Liver (tissue), 8 donors: ENCODE measurements at regions not wholly inside any gene's neighbourhood (a gene's known extent, or its start where the extent isn't known, plus 50 kb on each side); places are given as distances from the start of the nearest gene placed in this dataset.
A peak's percentile ranks its signal among the peaks of the same experiment; 100 is the strongest.

Experiments used
- DNase-seq: peaks from one replicate; pipeline ENCODE4 v3.0.0-alpha.2; 2017; ENCODE audit warnings: low spot score
- H3K27ac ChIP-seq, 2 donors: one replicate each; pipeline ENCODE4 v1.7.0; 2013; ENCODE audit warnings: inconsistent platforms in 2 of 2, low read length in 2 of 2, control low read depth in 1 of 2, low read depth in 1 of 2, mild to moderate bottlenecking in 1 of 2
- H3K27me3 ChIP-seq, 4 donors: one replicate each; pipeline versions ENCODE4 v1.6.1 to v1.7.0; 2013; ENCODE audit warnings: low read length in 3 of 4, inconsistent platforms in 1 of 4, mild to moderate bottlenecking in 1 of 4, moderate library complexity in 1 of 4; ENCODE audit not compliant: control insufficient read depth in 4 of 4, insufficient read depth in 4 of 4
- H3K36me3 ChIP-seq, 4 donors: one replicate each; pipeline versions ENCODE4 v1.6.1 to v1.7.0; 2013; ENCODE audit warnings: low read length in 3 of 4, mild to moderate bottlenecking in 3 of 4, low read depth in 1 of 4, moderate library complexity in 1 of 4; ENCODE audit not compliant: control insufficient read depth in 4 of 4, insufficient read depth in 3 of 4
- H3K4me1 ChIP-seq, 4 donors: one replicate each; pipeline versions ENCODE4 v1.6.1 to v1.7.0; 2013; ENCODE audit warnings: low read length in 3 of 4, mild to moderate bottlenecking in 3 of 4, moderate library complexity in 1 of 4; ENCODE audit not compliant: control insufficient read depth in 4 of 4, insufficient read depth in 4 of 4
- H3K4me3 ChIP-seq, 3 donors: one replicate each; pipeline versions ENCODE4 v1.6.1 to v1.7.0; 2013; ENCODE audit warnings: low read length in 3 of 3, control low read depth in 1 of 3, low read depth in 1 of 3, mild to moderate bottlenecking in 1 of 3
- H3K9ac ChIP-seq, 2 donors: one replicate each; pipeline ENCODE4 v1.7.0; 2013; ENCODE audit warnings: low read length in 2 of 2, mild to moderate bottlenecking in 2 of 2, moderate library complexity in 2 of 2, control low read depth in 1 of 2, low read depth in 1 of 2
- H3K9me3 ChIP-seq, 4 donors: one replicate each; pipeline versions ENCODE4 v1.6.1 to v1.7.0; 2013; ENCODE audit warnings: low read length in 3 of 4; ENCODE audit not compliant: control insufficient read depth in 4 of 4
- CTCF ChIP-seq: fragments of 150-350 bp; IDR thresholded peaks from 2 replicates; pipeline ENCODE4 v1.5.1; 2017; ENCODE audit warnings: improper control_type of control experiment, low read depth, low read length; ENCODE audit not compliant: missing input control
- EGR1 ChIP-seq, 2 donors: IDR thresholded peaks; 2 replicates each; pipeline ENCODE4 v1.6.1; 2016 to 2018; ENCODE audit warnings: antibody characterized with exemption in 2 of 2, low read depth in 2 of 2
- FOXA2 ChIP-seq: IDR thresholded peaks from 2 replicates; pipeline ENCODE4 v1.6.1; 2016; ENCODE audit warnings: antibody characterized with exemption
- GABPA ChIP-seq, 2 donors: IDR thresholded peaks in 1 of 2; conservative IDR thresholded peaks in 1 of 2; 2 replicates each; pipeline ENCODE4 v1.6.1; 2016; ENCODE audit warnings: antibody characterized with exemption in 2 of 2, mild to moderate bottlenecking in 1 of 2, moderate library complexity in 1 of 2
- JUND ChIP-seq, 2 donors: IDR thresholded peaks; 2 replicates each; pipeline ENCODE4 v1.6.1; 2016; ENCODE audit warnings: antibody characterized with exemption in 2 of 2
- NR2F2 ChIP-seq: IDR thresholded peaks from 2 replicates; pipeline ENCODE4 v1.6.1; 2016; ENCODE audit warnings: antibody characterized with exemption
- RAD21 ChIP-seq, 2 donors: IDR thresholded peaks; 2 replicates each; pipeline ENCODE4 v1.6.1; 2016; ENCODE audit warnings: antibody characterized with exemption in 2 of 2, mild to moderate bottlenecking in 2 of 2
- SP1 ChIP-seq: IDR thresholded peaks from 2 replicates; pipeline ENCODE4 v1.6.1; 2018; ENCODE audit warnings: antibody characterized with exemption, mild to moderate bottlenecking
- TAF1 ChIP-seq: conservative IDR thresholded peaks from 2 replicates; pipeline ENCODE4 v1.6.1; 2016; ENCODE audit warnings: antibody characterized with exemption, mild to moderate bottlenecking
- YY1 ChIP-seq: IDR thresholded peaks from 2 replicates; pipeline ENCODE4 v1.6.1; 2016; ENCODE audit warnings: antibody characterized with exemption, mild to moderate bottlenecking
- WGBS: extraction: QIAGEN DNeasy Blood & Tissue Kit; methylation state at CpG from one replicate; pipeline ENCODE4 v1.1.7; 2013; 5-methylcytosine and 5-hydroxymethylcytosine counted together
- TF ChIP-seq, protein P1 (sequence below): IDR thresholded peaks from 2 replicates; pipeline ENCODE4 v1.6.1; 2016; ENCODE audit warnings: antibody characterized with exemption, mild to moderate bottlenecking
- TF ChIP-seq, protein P2 (sequence below): IDR thresholded peaks from 2 replicates; pipeline ENCODE4 v1.6.1; 2016; ENCODE audit warnings: antibody characterized with exemption
- donor health status: healthy.
- donor health status: healthy.
- donor health status: healthy.
- donor health status: healthy.
- donor health status: healthy.

DNA sequence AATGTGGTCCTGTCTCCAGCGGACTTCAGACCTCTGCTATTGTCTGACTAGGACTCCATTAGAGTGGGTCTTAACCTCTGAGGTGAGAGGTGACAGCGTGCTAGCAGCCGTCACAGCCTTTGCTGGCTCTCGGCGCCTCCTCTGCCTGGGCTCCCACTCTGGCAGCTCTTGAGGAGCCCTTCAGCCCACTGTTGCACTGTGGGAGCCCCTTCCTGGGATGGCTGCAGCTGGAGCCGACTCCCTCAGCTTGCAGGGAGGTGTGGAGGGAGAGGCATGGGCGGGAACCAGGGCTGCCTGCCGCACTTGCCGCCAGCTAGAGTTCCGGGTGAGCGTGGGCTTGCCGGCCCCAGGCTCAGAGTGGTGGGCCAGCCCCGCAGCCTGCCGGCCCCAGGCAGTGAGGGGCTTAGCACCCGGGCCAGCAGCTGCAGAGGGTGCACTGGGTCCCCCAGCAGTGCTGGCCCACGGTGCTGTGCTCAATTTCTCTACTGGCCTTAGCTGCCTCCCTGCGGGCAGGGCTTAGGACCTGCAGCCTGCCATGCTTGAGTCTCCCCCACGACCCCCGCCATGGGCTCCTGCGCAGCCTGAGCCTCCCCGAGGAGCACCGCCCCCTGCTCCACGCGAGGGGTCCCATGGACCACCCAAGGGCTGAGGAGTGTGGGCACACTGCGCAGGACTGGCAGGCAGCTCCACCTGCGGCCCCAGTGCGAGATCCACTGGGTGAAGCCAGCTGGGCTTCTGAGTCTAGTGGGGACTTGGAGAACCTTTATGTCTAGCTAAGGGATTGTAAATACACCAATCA is 163.4 kb upstream of the ITM2A start:
- Histone ChIP-seq H3K9ac (no peak overlapping the region), H3K36me3 (no peaks in the 10 kb centered on the region)

GRCh38 chrX:79524642-79525041 is 157.5 kb upstream of the ITM2A start:
- Histone ChIP-seq H3K4me3 (no peak overlapping the region), H3K9me3 (peaks cover 0 to 1% (median 0%) of the 10 kb centered on the region in 4 donors), H3K9ac (no peak overlapping the region), H3K27ac (no peak overlapping the region), H3K36me3 (no peaks in the 10 kb centered on the region), H3K4me1 (no peaks in the 10 kb centered on the region), H3K27me3 (no peaks in the 10 kb centered on the region)
- TF ChIP-seq RAD21 (IDR thresholded peaks at IDR 0.05) (peak in 1 of 2 donors; percentile 39), CTCF (peak; percentile 5), EGR1 (IDR thresholded peaks at IDR 0.05; ENCODE audit: low read depth in 2 of 2) (no peak)
- TF ChIP-seq, protein P1, sequence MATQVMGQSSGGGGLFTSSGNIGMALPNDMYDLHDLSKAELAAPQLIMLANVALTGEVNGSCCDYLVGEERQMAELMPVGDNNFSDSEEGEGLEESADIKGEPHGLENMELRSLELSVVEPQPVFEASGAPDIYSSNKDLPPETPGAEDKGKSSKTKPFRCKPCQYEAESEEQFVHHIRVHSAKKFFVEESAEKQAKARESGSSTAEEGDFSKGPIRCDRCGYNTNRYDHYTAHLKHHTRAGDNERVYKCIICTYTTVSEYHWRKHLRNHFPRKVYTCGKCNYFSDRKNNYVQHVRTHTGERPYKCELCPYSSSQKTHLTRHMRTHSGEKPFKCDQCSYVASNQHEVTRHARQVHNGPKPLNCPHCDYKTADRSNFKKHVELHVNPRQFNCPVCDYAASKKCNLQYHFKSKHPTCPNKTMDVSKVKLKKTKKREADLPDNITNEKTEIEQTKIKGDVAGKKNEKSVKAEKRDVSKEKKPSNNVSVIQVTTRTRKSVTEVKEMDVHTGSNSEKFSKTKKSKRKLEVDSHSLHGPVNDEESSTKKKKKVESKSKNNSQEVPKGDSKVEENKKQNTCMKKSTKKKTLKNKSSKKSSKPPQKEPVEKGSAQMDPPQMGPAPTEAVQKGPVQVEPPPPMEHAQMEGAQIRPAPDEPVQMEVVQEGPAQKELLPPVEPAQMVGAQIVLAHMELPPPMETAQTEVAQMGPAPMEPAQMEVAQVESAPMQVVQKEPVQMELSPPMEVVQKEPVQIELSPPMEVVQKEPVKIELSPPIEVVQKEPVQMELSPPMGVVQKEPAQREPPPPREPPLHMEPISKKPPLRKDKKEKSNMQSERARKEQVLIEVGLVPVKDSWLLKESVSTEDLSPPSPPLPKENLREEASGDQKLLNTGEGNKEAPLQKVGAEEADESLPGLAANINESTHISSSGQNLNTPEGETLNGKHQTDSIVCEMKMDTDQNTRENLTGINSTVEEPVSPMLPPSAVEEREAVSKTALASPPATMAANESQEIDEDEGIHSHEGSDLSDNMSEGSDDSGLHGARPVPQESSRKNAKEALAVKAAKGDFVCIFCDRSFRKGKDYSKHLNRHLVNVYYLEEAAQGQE = no peak
- TF ChIP-seq, protein P2, sequence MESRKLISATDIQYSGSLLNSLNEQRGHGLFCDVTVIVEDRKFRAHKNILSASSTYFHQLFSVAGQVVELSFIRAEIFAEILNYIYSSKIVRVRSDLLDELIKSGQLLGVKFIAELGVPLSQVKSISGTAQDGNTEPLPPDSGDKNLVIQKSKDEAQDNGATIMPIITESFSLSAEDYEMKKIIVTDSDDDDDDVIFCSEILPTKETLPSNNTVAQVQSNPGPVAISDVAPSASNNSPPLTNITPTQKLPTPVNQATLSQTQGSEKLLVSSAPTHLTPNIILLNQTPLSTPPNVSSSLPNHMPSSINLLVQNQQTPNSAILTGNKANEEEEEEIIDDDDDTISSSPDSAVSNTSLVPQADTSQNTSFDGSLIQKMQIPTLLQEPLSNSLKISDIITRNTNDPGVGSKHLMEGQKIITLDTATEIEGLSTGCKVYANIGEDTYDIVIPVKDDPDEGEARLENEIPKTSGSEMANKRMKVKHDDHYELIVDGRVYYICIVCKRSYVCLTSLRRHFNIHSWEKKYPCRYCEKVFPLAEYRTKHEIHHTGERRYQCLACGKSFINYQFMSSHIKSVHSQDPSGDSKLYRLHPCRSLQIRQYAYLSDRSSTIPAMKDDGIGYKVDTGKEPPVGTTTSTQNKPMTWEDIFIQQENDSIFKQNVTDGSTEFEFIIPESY = no peak
- no peak for DNase-seq
- WGBS = 46% methylated on average over 2 of the region's 2 CpGs

More for the DNA sequence above, 163.4 kb upstream of the ITM2A start:
- no peaks in the 10 kb centered on the region for H3K4me1 ChIP-seq
- H3K27me3 ChIP-seq = no peaks in the 10 kb centered on the region
- TF ChIP-seq, protein P1 = no peak
- TF ChIP-seq YY1 (no peak), SP1 (no peak), NR2F2 (no peak), FOXA2 (no peak), TAF1 (no peak), JUND (IDR thresholded peaks at IDR 0.05) (no peak), GABPA (IDR thresholded peaks at IDR 0.05 in 1 of 2, conservative IDR thresholded peaks at IDR 0.05 in 1 of 2) (no peak), EGR1 (IDR thresholded peaks at IDR 0.05; ENCODE audit: low read depth in 2 of 2) (no peak), CTCF (no peak)
- WGBS = 82% methylated on average over 27 of the region's 27 CpGs
- no peak for DNase-seq
- no peak overlapping the region for H3K4me3 ChIP-seq
- H3K9me3 ChIP-seq = no peaks in the 10 kb centered on the region
- H3K27ac ChIP-seq = no peak overlapping the region
